ENCODE measurements at regions not wholly inside any gene's neighbourhood (a gene's known extent, or its start where the extent isn't known, plus 50 kb on each side); places are given as distances from the start of the nearest gene placed in this dataset.

DNA sequence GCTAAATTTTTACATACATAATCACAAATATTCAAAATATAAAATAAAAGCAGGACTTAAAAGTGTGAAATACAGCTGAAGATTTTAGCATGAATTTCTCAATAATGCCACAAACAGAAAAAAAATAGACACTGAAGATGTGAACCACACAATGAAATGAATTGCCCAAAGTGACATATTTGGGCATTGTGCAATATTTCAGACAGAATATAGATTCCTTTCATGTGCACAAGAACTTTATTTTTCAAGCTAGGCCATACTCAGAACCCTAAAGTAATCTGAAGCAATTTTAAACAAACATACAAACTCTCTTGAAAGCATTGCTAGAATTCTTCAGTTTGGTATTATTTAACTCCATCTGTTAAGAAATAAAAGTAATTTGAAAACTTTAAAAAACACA lies 764.1 kb downstream of the STIM2 start:
- TF ChIP-seq HDGF (IDR thresholded peaks at IDR 0.05; ENCODE audit: borderline replicate concordance), result no peak
- TF ChIP-seq TARDBP (IDR thresholded peaks at IDR 0.05), result no peak
- TF ChIP-seq NFRKB (IDR thresholded peaks at IDR 0.05), result no peak
- no peak for TF ChIP-seq SP1 (IDR thresholded peaks at IDR 0.05)
- no peak for TF ChIP-seq FOXK2 (IDR thresholded peaks at IDR 0.05)

Measured in HEK293T (cell line).